H9 (cell line): ENCODE measurements at regions not wholly inside any gene's neighbourhood (a gene's known extent, or its start where the extent isn't known, plus 50 kb on each side); places are given as distances from the start of the nearest gene placed in this dataset.

Experiments used
- DNase-seq: peaks from one replicate; pipeline ENCODE4 v3.0.0-alpha.2; 2017
- H2AFZ ChIP-seq: one replicate; pipeline ENCODE4 v1.6.1; 2013; ENCODE audit warnings: mild to moderate bottlenecking, low read length, control low read depth, moderate library complexity
- H2AK5ac ChIP-seq: 2 replicates; pipeline ENCODE4 v1.6.1; 2013; ENCODE audit warnings: low read length, control low read depth, mixed read lengths; ENCODE audit not compliant: insufficient read length
- H2BK120ac ChIP-seq: one replicate; pipeline ENCODE4 v1.6.1; 2013; ENCODE audit warnings: low read depth, mild to moderate bottlenecking, low read length, control low read depth, inconsistent platforms; ENCODE audit not compliant: poor library complexity, severe bottlenecking
- H2BK12ac ChIP-seq: 2 replicates; pipeline ENCODE4 v1.6.1; 2013; ENCODE audit warnings: low read length, control low read depth, mixed read lengths, low read depth; ENCODE audit not compliant: insufficient read length
- H2BK15ac ChIP-seq: 2 replicates; pipeline ENCODE4 v1.6.1; 2013; ENCODE audit warnings: low read depth, low read length, control low read depth
- H2BK20ac ChIP-seq: one replicate; pipeline ENCODE4 v1.6.1; 2013; ENCODE audit warnings: low read depth, mild to moderate bottlenecking, low read length, control low read depth, inconsistent platforms; ENCODE audit not compliant: poor library complexity, severe bottlenecking
- H2BK5ac ChIP-seq: 2 replicates; pipeline ENCODE4 v1.6.1; 2013; ENCODE audit warnings: low read length, control low read depth, mixed read lengths; ENCODE audit not compliant: insufficient read length
- H3K14ac ChIP-seq: 2 replicates; pipeline ENCODE4 v1.6.1; 2013; ENCODE audit warnings: low read length, control low read depth; ENCODE audit not compliant: insufficient read depth
- H3K18ac ChIP-seq: 2 replicates; pipeline ENCODE4 v1.6.1; 2013; ENCODE audit warnings: low read depth, mild to moderate bottlenecking, mixed read lengths, low read length, control low read depth; ENCODE audit not compliant: insufficient read length
- H3K23ac ChIP-seq: 2 replicates; pipeline ENCODE4 v1.6.1; 2013; ENCODE audit warnings: low read length, control low read depth, mixed read lengths, low read depth; ENCODE audit not compliant: insufficient read length
- H3K23me2 ChIP-seq: 2 replicates; pipeline ENCODE4 v1.6.1; 2013; ENCODE audit warnings: low read depth, mild to moderate bottlenecking, mixed read lengths, low read length, control low read depth; ENCODE audit not compliant: insufficient read length, poor library complexity, severe bottlenecking
- H3K27ac ChIP-seq: 2 replicates; pipeline ENCODE4 v1.5.1; 2013; ENCODE audit warnings: low read length, control low read depth, mixed read lengths, low read depth; ENCODE audit not compliant: insufficient read length
- H3K27me3 ChIP-seq: 2 replicates; pipeline ENCODE4 v1.6.1; 2013; ENCODE audit warnings: low read length, control low read depth, inconsistent platforms; ENCODE audit not compliant: insufficient read depth
- H3K4ac ChIP-seq: 2 replicates; pipeline ENCODE4 v1.6.1; 2013; ENCODE audit warnings: low read depth, mild to moderate bottlenecking, control low read depth, inconsistent platforms, low read length, moderate library complexity
- H3K4me1 ChIP-seq: 2 replicates; pipeline ENCODE4 v1.6.1; 2013; ENCODE audit warnings: low read length, control low read depth, inconsistent platforms; ENCODE audit not compliant: insufficient read depth
- H3K4me2 ChIP-seq: 2 replicates; pipeline ENCODE4 v1.6.1; 2013; ENCODE audit warnings: low read length, control low read depth, mixed read lengths; ENCODE audit not compliant: insufficient read length, insufficient read depth
- H3K56ac ChIP-seq: 2 replicates; pipeline ENCODE4 v1.6.1; 2013; ENCODE audit warnings: low read depth, mild to moderate bottlenecking, mixed read lengths, low read length, control low read depth; ENCODE audit not compliant: insufficient read length
- H3K79me1 ChIP-seq: 2 replicates; pipeline ENCODE4 v1.6.1; 2013; ENCODE audit warnings: low read depth, mild to moderate bottlenecking, moderate library complexity, low read length, control low read depth, inconsistent platforms; ENCODE audit not compliant: insufficient read depth, poor library complexity, severe bottlenecking
- H3K79me2 ChIP-seq: 2 replicates; pipeline ENCODE4 v1.6.1; 2013; ENCODE audit warnings: low read length, control low read depth, inconsistent platforms; ENCODE audit not compliant: insufficient read depth
- H3K9ac ChIP-seq: 2 replicates; pipeline ENCODE4 v1.6.1; 2013; ENCODE audit warnings: low read length, control low read depth, mixed read lengths; ENCODE audit not compliant: insufficient read length; ENCODE audit errors: extremely low read depth
- H3K9me3 ChIP-seq: one replicate; pipeline ENCODE4 v1.6.1; 2013; ENCODE audit warnings: low read depth, low read length, inconsistent platforms; ENCODE audit not compliant: control insufficient read depth
- H3T11ph ChIP-seq: one replicate; pipeline ENCODE4 v1.6.1; 2013; ENCODE audit warnings: mild to moderate bottlenecking, low read length, control low read depth, inconsistent platforms
- H4K20me1 ChIP-seq: one replicate; pipeline ENCODE4 v1.6.1; 2013; ENCODE audit not compliant: control insufficient read depth, insufficient read length, insufficient read depth
- H4K5ac ChIP-seq: 2 replicates; pipeline ENCODE4 v1.6.1; 2013; ENCODE audit warnings: low read depth, mild to moderate bottlenecking, mixed read lengths, low read length, control low read depth; ENCODE audit not compliant: insufficient read length
- H4K8ac ChIP-seq: replicated peaks from 2 replicates; pipeline ENCODE4 v1.6.1; 2013; ENCODE audit warnings: low read length, control low read depth, mixed read lengths, low read depth; ENCODE audit not compliant: insufficient read length
- H4K91ac ChIP-seq: 2 replicates; pipeline ENCODE4 v1.6.1; 2013; ENCODE audit warnings: low read depth, mild to moderate bottlenecking, moderate library complexity, mixed read lengths, low read length, control low read depth; ENCODE audit not compliant: insufficient read length
- H3K27ac Mint-ChIP-seq, 3 experiments: 2 replicates in 2 of 3; 3 replicates in 1 of 3; pipeline ENCODE4 v1.8.0; 2020 to 2021; ENCODE audit warnings: mixed read lengths in 3 of 3, mild to moderate bottlenecking in 1 of 3, moderate library complexity in 1 of 3
- H3K27me3 Mint-ChIP-seq: 2 replicates; pipeline ENCODE4 v1.8.0; 2021; ENCODE audit warnings: low read depth, mild to moderate bottlenecking, moderate library complexity, mixed read lengths
- H3K36me3 Mint-ChIP-seq, 3 experiments: 2 replicates in 2 of 3; 3 replicates in 1 of 3; pipeline ENCODE4 v1.8.0; 2020 to 2021; ENCODE audit warnings: low read depth in 3 of 3, mixed read lengths in 3 of 3; ENCODE audit not compliant: insufficient read depth in 1 of 3
- H3K4me1 Mint-ChIP-seq, 2 experiments: 2 replicates each; pipeline ENCODE4 v1.8.0; 2020; ENCODE audit warnings: mixed read lengths in 2 of 2
- H3K4me3 Mint-ChIP-seq, 2 experiments: 2 replicates in 1 of 2; 3 replicates in 1 of 2; pipeline ENCODE4 v1.8.0; 2020 to 2021; ENCODE audit warnings: mild to moderate bottlenecking in 2 of 2, mixed read lengths in 2 of 2, moderate library complexity in 1 of 2
- H3K9me3 Mint-ChIP-seq, 2 experiments: 2 replicates in 1 of 2; 3 replicates in 1 of 2; pipeline ENCODE4 v1.8.0; 2020; ENCODE audit warnings: mild to moderate bottlenecking in 2 of 2, mixed read lengths in 2 of 2, moderate library complexity in 1 of 2
- WGBS: extraction: QIAGEN DNeasy Blood & Tissue Kit; methylation state at CpG from one replicate; pipeline ENCODE4 v1.1.7; 2013; ENCODE audit warnings: missing lambda C conversion rate, low lambda C conversion rate, mixed read lengths; ENCODE audit not compliant: insufficient read length; ENCODE audit errors: extremely low coverage; 5-methylcytosine and 5-hydroxymethylcytosine counted together
- TF ChIP-seq, protein P1 (sequence below): fragments of 200-600 bp; sonication (generic); conservative IDR thresholded peaks from 3 replicates; pipeline ENCODE4 v1.8.0; 2021; ENCODE audit warnings: antibody characterized with exemption, mild to moderate bottlenecking

DNA sequence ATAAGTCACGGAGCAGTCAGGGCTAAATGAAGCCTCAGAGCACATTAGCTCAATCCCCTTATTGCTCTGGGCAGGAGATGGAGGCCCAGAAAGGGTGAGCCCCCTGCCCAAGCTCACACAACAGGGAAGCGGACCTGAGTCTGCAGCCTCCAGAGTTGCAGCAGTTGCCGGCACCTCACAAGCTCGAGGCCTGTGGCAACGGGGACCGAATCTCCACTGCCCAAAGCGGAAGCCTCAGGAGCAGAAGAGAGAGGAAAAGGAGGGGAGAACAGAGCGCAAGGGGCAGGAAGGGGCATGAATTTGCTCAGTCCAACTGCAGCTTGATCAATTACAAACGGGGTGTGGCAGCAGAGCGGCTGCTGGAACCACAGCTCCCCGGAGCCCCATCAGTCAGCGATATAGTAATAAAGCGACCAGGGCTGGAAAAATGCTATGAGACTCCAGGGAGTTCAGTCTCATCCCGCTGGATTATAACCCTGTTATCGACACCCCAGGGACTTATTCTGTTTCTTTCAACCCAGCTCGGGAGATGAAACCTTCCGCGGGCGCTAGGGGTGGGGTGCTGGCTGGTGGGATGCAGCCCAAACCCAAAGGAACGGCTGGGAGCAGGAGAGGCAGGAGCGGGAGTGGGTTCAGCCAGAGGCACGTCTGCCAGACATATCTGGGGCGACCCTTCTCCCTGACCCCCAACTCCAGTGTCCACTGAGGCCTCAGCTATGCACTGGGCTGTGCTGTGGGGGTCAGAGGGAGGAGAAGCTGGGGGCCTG, 219.7 kb upstream of the LINGO1 start:
- Histone ChIP-seq H4K91ac (no peak overlapping the region), H3K23me2 (no peaks in the 10 kb centered on the region), H2AFZ (no peak overlapping the region), H4K5ac (no peak overlapping the region), H2BK120ac (no peak overlapping the region), H3K56ac (no peak overlapping the region), H3K79me1 (no peaks in the 10 kb centered on the region), H3K4ac (no peak overlapping the region), H2BK15ac (no peak overlapping the region), H4K20me1 (no peaks in the 10 kb centered on the region), H2AK5ac (no peak overlapping the region), H3K27ac (no peak overlapping the region), H3K23ac (no peak overlapping the region), H3K9me3 (no peaks in the 10 kb centered on the region), H3K4me1 (no peaks in the 10 kb centered on the region), H3K18ac (no peak overlapping the region), H2BK12ac (no peak overlapping the region), H3T11ph (no peak overlapping the region), H2BK5ac (no peak overlapping the region), H3K79me2 (no peaks in the 10 kb centered on the region), H2BK20ac (no peak overlapping the region), H3K4me2 (no peak overlapping the region), H3K27me3 (no peaks in the 10 kb centered on the region), H3K14ac (no peak overlapping the region), H4K8ac (no peak overlapping the region), H3K9ac (no peak overlapping the region)
- Mint-ChIP-seq H3K27me3 (peaks cover 17% of the 10 kb centered on the region), H3K27ac (no peak overlapping the region; a peak in 1 of 7 replicates), H3K36me3 (peaks cover 0 to 6% (median 2%) of the 10 kb centered on the region in 3 experiments; a peak in 4 of 7 replicates), H3K4me3 (no peak overlapping the region), H3K4me1 (peaks cover 11 to 14% of the 10 kb centered on the region in 2 experiments), H3K9me3 (peaks cover 7 to 11% of the 10 kb centered on the region in 2 experiments; a peak in 4 of 5 replicates)
- TF ChIP-seq, protein P1, sequence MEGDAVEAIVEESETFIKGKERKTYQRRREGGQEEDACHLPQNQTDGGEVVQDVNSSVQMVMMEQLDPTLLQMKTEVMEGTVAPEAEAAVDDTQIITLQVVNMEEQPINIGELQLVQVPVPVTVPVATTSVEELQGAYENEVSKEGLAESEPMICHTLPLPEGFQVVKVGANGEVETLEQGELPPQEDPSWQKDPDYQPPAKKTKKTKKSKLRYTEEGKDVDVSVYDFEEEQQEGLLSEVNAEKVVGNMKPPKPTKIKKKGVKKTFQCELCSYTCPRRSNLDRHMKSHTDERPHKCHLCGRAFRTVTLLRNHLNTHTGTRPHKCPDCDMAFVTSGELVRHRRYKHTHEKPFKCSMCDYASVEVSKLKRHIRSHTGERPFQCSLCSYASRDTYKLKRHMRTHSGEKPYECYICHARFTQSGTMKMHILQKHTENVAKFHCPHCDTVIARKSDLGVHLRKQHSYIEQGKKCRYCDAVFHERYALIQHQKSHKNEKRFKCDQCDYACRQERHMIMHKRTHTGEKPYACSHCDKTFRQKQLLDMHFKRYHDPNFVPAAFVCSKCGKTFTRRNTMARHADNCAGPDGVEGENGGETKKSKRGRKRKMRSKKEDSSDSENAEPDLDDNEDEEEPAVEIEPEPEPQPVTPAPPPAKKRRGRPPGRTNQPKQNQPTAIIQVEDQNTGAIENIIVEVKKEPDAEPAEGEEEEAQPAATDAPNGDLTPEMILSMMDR: no peak
- DNase-seq: peak; percentile 24
- WGBS: no CpG with 5 or more reads among the region's 23 CpGs
